AG10803 (cell line): ENCODE measurements at regions not wholly inside any gene's neighbourhood (a gene's known extent, or its start where the extent isn't known, plus 50 kb on each side); places are given as distances from the start of the nearest gene placed in this dataset.
"Not testable (repeated sequence)": the region's sequence is repeated elsewhere in the genome, so short reads cannot be mapped to it uniquely, and the experiment has no call there.

Experiments used
- DNase-seq: peaks from one replicate; pipeline ENCODE4 v3.0.0; 2010; ENCODE audit warnings: low read depth
- H3K4me3 ChIP-seq: 2 replicates; pipeline ENCODE4 v1.5.1; 2011; ENCODE audit warnings: mild to moderate bottlenecking, low read length, control low read depth
- TF ChIP-seq, protein P1 (sequence below): conservative IDR thresholded peaks from 2 replicates; pipeline ENCODE4 v1.5.1; 2011; ENCODE audit warnings: mild to moderate bottlenecking, low read length, control low read depth, inconsistent platforms

DNA sequence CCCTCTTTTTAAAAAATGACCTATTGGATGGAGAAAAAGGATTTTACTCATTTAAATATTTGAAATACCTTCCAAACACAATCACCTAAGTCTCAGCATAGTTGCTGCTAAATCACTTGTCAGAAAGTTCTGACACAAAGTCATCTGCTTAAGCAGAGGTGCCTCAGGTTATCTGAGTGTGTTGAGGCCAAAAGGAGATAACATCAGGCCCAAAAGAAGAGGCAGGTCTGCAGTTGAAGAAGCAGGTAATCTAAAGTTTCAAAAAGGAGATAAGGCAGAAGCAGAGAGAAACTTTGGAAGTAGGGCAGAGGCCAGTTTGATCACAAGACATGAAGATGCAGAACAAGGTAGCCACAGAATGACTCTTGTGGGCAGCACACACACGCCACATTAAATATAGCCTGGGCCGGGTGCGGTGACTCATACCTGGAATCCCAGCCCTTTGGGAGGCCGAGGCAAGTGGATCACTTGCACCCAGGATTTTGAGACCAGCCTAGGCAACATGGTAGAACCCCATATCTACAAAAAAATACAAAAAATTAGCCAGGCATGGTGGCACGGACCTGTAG, 175.7 kb upstream of the API5 start:
- DNase-seq, result no peak
- TF ChIP-seq, protein P1, sequence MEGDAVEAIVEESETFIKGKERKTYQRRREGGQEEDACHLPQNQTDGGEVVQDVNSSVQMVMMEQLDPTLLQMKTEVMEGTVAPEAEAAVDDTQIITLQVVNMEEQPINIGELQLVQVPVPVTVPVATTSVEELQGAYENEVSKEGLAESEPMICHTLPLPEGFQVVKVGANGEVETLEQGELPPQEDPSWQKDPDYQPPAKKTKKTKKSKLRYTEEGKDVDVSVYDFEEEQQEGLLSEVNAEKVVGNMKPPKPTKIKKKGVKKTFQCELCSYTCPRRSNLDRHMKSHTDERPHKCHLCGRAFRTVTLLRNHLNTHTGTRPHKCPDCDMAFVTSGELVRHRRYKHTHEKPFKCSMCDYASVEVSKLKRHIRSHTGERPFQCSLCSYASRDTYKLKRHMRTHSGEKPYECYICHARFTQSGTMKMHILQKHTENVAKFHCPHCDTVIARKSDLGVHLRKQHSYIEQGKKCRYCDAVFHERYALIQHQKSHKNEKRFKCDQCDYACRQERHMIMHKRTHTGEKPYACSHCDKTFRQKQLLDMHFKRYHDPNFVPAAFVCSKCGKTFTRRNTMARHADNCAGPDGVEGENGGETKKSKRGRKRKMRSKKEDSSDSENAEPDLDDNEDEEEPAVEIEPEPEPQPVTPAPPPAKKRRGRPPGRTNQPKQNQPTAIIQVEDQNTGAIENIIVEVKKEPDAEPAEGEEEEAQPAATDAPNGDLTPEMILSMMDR, result no peak
- H3K4me3 ChIP-seq, result no peak overlapping the region

DNA sequence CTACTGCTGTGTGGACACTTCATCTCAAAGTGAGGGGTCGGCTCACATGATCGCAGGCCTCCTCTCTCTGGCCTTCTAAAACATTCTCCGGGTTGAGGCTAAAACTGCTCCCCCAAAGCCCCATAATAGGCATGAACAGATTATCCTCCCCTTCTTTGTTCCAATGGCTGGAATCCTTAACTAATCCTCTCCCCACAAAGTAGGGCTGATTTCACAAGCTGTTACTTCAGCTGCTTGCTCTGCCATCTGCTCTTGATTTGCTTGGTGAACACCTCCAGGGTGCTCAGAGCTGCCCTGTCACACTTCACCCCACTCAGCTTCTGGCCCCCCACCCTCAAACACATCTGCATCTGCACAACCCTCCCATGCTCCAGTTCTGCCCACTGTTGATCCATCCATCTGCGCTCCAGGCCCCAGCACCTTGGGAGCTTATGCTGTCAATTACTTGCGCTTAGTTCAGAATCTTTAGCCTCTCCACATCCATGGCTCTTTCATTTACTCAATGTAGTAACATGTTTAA, 173.1 kb upstream of the API5 start:
- TF ChIP-seq, protein P1, result no peak
- no peak for DNase-seq

DNA sequence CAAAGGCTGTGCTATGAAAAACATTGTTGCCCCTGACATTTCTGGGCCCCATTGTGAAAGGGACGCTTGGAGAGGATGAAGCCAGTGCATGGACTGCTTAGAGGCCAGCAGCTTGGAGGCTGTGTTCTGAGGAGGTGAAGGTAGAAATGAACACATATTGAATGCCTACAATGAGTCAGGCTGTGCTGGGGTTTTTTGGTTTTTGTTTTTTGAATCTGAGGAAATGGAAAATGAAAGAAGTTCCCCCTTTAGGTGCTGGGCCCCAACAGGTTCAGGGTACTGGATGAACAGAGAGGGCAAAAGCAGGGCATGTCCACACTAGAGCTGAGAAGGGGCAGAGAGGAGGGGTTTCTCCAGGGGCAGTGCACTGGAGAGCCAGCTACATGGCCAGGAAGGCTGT, 166.1 kb upstream of the API5 start:
- no peak for DNase-seq
- H3K4me3 ChIP-seq, result no peak overlapping the region
- TF ChIP-seq, protein P1, result no peak

More for the DNA sequence above, 173.1 kb upstream of the API5 start:
- no peak overlapping the region for H3K4me3 ChIP-seq

DNA sequence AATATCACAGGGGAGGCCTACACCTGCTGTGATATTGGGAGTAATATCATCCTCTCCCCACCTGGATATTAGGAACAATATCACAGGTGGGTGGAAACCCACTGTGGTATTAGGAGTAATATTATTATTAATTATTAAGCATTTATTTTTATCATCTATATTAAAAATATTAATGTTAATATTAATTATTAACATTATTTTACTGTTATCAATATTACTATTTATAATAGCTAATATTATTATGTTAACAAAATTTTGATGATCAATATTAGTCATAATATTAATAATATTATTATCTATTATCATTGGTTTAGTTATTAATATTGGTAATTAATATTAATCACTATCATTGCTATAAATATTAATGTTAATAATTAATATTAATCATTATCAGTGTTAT, 161.1 kb upstream of the API5 start:
- DNase-seq, result no peak
- TF ChIP-seq, protein P1, result no peak
- no peak overlapping the region for H3K4me3 ChIP-seq

DNA sequence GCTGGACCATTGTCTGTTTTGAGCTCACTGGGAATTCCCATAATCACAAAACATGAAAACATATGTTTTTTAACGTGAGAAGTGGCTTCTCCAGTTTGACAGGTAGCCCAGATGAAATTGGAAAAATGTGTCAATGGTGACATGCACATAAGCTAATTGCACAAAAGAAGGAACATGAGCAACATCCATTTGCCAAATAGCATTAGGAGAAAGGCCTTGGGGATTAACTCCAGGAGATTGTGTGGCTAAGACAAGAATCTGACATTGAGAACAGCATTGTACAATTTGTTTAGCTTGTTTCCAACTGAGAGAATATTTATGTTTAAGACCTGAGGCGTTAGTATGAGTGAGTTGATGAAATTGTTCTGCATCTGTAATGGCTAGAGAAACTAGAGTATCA, 147.0 kb upstream of the API5 start:
- TF ChIP-seq, protein P1, result no peak
- no peak for DNase-seq

DNA sequence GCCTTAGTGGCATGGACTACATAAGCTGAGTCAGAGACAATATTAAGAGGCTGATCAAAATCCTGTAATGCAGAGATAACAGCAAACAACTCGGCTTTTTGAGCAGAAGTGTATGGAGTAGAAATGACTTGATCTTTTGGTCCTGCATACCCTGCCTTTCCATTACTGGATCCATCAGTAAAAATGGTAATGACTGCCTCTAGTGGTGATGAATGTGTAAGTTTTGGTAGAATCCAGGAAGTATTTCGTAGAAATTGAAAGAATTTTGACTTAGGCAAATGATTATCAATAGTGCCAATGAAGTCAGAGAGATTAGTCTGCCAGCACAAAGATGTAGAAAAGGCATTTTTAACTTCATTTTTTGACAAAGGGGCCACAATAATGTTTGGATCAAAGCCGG, 146.4 kb upstream of the API5 start:
- not testable (repeated sequence) for H3K4me3 ChIP-seq, DNase-seq
- TF ChIP-seq, protein P1, result peak; percentile 9; the same call in 1 of the 2 replicates

More for the DNA sequence above, 147.0 kb upstream of the API5 start:
- no peak overlapping the region for H3K4me3 ChIP-seq

DNA sequence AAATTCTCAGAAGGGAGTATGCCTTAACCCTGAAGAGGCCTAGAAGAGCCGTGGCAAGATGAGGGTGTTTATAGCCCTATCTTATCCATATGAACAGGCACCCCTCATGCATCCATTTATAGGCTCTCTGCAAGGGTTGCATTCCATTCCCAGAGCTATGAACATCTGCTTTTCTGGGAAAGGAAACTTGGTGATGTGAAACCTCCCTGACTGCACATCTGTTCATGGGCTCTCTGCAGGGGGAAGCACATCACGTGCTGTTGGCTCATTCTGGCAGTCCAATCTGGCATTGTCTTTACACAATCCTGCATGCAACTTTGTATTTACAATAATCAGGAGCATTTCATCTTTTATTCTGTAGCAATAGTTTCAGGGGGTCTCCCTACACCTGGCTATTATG, 143.6 kb upstream of the API5 start:
- DNase-seq, H3K4me3 ChIP-seq: not testable (repeated sequence)
